Activated CD4-positive, CD25-positive, alpha-beta regulatory T cell treated with anti-CD3 and anti-CD28 coated beads, Interleukin-2, amount 50 U/mL, for 16 hours (primary cell): ENCODE measurements at regions not wholly inside any gene's neighbourhood (a gene's known extent, or its start where the extent isn't known, plus 50 kb on each side); places are given as distances from the start of the nearest gene placed in this dataset.
"Not testable (repeated sequence)": the region's sequence is repeated elsewhere in the genome, so short reads cannot be mapped to it uniquely, and the experiment has no call there.

Experiments
- DNase-seq: peaks from one replicate; pipeline ENCODE4 v3.0.0-alpha.2; 2020; ENCODE audit warnings: low read depth, low spot score

DNA sequence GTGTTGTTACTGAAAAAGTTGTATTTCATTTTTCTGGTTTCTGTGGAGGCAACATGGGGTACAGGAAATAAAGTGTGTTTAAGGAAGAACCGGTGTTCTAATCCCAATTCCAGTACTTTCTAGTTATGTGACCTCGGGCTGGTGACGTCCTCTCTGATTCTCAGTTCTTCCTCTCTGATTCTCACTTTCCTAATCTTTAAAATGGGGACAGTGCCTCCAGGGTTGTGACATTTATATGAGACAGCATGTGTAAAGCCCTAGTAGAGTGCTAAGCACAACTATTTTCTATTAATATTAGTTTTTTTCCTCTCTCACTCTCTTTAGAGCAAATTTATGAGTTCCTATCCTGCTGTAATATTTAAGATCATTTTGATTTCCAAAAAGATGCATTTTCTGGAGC is 50.9 kb upstream of the PTPDC1 start:
- DNase-seq = no peak

DNA sequence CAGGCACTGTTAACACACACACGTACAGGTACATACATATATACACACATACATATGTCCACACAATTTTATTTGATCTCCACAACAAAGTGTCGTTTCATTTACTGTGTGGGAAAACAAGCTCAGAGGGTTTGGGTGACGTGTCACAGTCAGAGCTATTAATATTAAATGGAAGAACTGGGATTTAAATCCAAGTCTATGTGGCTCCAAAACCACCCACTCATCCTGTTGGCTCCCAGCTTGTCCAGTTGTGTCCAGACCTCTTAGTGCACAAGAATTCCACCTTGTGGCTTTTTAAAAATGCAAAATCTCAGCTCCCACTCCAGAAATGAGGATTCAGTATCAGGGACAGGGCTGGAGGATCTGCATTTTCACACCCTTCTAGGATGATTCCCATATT is 52.3 kb upstream of the PTPDC1 start:
- DNase-seq = no peak

DNA sequence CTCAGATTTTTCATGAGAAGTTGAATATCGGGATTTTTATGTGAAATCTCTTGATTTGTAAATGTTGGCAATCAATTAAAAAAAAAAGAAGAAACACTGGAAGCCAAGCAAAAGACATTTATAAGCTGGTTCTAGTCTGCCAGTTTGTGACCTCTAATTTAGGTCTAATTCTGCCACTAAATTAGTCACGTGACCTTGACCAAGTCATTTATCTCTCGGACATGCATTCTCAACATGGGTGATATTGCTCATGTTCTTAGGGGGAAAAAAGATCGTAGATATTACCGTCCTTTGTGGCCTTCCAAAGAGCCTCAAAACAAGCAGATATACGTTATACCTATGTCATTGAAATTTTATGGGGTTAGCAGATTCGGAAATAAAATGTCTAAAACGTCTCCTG is 52.9 kb upstream of the PTPDC1 start:
- no peak for DNase-seq

DNA sequence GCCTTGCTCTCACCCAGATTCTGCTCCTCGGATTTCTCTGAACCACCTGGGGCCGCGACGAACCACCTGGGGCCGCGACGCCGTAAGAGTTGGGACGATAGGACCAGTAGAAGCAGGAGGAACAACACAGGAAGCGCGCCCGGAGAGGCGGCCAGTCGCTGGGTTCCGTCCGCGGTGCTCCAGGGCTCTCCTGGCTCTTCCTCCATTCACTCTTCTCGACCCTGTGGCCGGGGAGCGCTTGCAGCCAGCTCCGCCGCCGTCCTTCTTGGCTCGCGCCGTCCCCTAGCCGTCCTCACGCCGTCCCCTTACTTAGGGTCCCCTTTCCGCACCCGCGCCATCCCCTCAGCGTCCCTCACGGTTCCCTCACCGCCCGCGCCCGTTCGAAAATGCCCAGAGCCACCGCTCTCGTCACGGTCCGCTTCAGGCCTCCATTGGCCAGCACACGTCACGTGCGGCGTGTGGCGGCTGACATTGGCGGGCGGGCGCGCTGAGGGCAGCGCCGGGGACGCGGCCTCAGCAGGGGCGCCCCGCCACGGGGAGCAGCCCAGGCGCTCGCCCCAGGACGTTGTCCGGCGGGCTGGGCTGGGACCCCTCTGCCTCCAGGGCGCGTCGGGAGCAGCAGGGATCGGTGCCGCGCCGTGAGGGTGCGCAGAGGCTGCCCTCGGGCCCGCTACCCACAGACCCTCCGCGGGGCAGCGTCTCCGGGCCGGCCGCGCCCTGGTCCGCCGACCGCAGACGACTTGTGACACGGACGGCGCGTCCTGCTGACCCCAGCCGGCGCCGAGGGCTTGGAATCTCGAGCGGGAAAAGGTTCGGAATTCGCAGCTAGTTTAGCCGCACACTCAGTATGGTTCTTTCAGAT is 53.7 kb upstream of the PTPDC1 start:
- peak; percentile 62 for DNase-seq

DNA sequence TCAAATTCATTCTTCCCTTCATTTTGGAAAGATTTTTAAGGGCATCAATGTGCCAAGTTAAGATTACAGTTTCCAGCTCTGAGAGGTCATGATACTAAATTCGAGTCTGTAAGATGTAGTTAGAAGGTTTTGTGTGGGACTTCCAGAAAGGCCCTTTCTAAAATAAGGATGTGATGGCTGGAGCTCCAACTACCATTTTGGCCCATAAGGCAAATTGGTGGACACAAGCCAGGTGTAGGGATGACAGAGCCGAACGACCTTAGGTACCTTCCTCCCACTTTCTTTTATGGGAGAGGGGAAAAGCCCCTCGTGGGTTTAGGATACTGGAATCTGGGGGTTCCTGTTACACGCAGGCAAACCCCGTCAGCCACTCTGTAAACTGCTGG is 54.3 kb upstream of the PTPDC1 start:
- no peak for DNase-seq

DNA sequence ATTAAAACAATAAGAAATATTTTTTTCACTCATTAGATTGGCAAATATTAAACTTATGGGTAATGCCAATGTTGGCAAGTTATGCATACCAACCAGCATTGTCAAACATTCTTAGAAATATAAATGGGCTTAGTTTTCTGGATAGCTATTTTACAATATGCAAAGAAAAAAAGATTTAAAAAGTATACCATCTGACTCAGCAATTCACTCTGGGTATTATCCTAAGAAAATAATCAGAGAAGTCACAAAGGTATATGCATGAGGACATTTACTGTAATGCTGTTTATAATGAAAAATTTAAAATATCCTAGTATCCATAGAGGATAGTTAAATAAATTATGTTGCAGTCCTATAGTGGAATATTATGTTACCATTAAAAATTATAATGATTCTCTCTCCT is 57.4 kb upstream of the PTPDC1 start:
- DNase-seq = no peak

DNA sequence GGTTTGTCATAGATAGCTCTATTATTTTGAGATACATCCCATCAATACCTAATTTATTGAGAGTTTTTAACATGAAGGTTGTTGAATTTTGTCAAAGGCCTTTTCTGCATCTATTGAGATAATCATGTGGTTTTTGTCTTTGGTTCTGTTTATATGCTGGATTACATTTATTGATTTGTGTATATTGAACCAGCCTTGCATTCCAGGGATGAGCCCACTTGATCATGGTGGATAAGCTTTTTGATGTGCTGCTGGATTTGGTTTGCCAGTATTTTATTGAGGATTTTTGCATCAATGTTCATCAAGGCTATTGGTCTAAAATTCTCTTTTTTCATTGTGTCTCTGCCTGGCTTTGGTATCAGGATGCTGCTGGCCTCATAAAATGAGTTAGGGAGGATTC is 61.8 kb upstream of the PTPDC1 start:
- DNase-seq = not testable (repeated sequence)

DNA sequence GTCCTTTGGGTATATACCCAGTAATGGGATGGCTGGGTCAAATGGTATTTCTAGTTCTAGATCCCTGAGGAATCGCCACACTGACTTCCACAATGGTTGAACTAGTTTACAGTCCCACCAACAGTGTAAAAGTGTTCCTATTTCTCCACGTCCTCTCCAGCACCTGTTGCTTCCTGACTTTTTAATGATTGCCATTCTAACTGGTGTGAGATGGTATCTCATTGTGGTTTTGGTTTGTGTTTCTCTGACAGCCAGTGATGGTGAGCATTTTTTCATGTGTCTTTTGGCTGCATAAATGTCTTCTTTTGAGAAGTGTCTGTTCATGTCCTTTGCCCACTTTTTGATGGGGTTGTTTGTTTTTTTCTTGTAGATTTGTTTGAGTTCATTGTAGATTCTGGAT is 63.4 kb upstream of the PTPDC1 start:
- not testable (repeated sequence) for DNase-seq

DNA sequence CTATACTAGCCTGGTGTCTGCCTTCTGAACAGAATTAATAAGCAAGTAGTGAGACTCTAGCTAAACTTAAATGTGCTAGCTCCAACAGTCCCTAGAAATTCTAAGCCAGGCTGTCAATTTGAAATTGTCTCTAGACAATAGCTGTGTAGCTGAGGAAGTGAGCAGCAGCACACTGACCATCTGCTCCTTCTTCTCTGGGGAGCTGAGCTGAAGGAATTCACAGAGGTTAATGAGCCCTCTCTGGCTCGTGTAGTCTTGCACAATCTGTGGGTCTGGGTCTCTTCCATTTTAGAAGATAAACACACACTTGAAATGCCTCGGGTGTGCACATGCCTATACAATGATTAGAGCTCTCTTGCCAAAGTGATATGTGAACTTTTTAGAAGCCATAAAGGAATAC is 63.5 kb upstream of the BARX1 start:
- DNase-seq = no peak

DNA sequence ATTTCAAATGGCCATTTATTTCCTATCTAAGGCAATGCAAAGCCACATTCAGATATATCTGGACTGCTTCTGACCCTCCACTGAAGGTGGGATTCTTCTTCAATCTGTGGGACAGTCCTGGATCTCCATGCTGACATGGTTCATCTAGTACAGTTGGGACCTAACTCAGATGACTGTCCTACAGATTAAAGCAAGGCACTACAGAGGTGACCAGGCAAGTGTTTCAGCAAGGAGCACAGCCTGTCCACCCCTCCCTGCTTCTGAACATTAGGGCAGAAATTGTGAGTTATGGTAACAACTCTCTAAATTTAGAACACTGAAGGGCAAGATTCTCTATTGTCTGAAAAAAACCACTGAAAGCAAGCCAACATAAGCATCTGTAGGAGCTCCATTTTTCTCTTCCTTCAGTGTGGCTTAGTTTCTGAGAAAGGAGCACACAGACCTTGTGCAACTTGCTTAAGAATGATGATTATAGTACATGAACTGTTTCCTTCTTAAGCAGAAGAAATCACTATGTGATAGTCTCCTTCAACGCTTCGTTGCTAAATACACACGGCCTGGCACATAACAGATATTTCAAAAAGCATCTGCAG is 62.9 kb upstream of the BARX1 start:
- no peak for DNase-seq

DNA sequence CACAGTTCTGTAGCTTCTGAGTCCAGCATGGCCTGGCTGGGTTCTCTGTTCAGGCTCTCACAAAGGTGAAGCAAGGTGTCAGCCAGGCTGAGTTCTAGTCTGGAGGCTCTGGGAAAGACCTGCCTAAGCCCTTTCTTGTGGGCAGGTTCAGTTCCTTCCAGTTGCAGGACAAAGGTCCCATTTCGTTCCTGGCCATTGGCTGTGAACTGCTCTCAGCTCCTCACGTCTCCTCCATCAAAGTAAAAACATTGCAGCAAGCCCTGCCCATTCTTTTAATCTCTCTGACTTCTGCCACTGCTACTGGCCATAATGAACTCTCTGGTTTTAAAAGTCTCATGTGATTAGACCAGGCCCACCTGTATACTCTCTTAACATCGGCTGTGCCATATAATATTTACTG is 61.6 kb upstream of the BARX1 start:
- no peak for DNase-seq

DNA sequence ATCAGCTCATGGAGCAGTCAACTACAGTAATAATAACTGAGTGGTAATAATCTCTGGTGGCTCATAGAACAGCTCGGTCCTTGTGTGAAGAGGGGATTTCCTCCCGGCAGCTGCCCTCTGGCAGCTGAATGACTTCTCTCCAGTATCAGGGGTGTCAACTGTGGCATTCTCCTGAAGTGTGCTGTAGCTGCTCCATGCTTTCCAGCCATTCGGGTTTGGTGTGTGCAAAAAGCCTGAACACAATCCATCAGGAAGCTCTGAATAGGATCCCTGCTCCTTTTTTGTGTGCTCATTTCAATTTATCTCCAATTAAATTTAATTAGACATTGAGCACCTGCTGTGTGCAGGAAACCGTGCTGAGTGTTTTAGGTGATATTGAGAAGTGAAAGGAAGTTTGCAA is 59.8 kb upstream of the BARX1 start:
- no peak for DNase-seq

DNA sequence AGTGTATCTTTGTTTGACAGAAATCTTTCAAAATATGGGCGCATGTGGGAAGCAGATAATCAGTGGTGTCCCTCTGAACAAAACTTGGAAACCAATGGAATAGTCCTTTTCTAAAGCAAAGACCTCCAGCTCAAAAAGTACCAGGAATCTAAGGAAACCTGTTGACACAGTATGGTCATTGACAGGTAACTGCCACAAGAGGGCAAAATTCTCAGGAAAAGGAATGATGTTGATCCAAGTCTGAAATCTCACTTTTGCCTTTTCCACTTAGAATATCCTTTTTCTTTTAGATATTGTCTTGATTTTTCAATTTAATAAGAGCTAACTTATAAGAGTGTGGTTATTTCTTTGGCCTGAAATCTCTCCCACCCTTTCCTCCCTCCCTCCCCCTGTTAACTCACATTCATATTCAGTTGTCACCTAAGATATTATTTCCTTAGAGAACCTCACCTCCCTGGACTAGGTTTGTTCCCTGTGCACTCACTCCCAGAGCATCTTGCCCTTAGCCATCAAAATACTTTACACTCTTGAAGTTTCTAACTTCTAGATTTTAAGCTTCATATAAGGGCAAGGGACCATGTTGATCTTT is 59.0 kb upstream of the BARX1 start:
- DNase-seq = no peak

DNA sequence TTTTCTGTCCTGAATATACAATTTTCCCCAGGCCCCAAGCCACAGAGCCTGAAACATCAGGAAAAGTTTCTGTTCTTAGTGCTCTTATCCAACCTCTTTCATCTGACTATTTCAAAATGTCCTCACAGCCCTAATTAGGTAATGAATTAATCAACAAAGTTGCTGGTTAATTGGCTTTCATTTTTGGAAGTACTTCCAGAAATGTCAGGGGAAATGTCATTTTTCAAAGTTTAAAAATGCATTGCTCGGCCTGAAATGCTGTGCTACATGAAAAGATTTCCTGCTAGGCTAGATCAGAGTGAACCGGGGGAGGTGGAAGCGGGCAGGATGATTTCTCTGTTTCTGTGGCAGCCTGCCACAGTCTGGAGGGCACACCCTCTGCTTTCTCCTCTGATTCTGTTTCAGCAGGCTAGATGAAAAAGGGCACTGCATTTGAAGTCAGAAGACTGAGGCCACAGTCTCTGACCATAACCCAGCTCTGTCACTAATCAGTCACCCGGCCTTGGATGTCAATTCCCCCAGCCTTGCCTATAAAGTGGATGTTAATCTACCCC is 55.9 kb upstream of the BARX1 start:
- no peak for DNase-seq

DNA sequence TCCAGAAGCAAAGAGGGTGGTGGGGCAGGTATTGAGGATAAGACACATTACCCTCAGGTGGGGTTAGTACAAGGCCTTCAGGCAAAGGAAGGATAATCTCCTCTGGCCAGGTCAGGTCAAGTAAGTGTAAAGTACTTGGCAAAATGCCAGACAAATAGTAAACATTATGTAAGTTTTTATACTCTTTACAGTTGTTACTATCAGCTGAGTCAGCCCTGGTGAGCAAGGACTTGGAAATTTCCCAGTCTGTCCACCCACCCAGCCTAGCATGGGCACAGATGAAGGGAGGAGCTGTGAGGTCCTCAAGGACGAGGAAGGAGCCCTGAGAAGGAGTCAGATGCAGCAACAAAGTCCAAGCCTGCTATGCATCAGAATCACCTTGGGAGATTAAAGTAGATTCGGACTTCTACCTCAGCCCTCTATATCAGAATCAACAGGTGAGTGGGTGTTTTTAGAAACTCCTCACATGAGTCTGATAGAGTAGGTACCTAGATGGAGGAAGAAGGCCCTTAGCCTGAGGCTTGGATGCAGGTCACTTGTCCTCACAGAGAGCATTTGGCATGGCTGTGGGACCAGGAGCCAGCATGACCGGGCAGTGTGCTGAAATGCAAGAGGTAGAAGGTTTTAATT is 50.2 kb upstream of the BARX1 start:
- no peak for DNase-seq
